ENCODE measurements at regions not wholly inside any gene's neighbourhood (a gene's known extent, or its start where the extent isn't known, plus 50 kb on each side); places are given as distances from the start of the nearest gene placed in this dataset.
"Not testable (repeated sequence)": the region's sequence is repeated elsewhere in the genome, so short reads cannot be mapped to it uniquely, and the experiment has no call there.

DNA sequence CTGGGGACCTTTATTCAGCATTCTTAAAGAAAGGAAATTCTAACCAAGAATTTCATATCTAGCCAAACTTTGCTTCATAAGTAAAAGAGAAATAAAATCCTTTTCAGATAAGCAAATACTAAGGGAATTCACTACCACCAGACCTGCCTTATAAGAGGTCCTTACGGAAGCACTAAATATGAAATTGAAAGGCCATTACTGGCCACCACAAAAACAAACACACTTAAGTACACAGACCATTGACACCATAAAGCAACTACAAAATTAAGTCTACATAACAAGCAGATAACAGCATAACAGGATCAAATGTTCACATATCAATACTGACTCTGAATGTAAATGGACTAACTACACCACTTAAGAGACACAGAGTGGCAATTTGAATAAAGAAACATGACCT lies 361.4 kb upstream of the POU5F2 start:
- DNase-seq, result no peak

DNA sequence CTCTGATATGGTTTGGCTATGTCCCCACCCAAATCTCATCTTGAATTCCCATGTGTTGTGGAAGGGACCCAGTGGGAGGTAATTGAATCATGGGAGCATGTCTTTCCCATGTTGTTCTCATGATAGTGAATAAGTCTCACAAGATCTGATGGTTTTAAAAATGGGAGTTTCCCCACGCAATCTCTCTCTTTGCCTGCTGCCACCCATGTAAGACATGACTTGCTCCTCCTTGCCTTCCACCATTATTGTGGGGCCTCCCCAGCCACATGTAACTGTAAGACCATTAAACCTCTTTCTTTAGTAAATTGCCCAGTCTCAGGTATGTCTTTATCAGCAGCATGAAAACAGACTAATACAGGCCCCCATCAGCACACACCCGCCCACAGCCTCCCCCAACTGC lies 356.0 kb upstream of the POU5F2 start:
- not testable (repeated sequence) for DNase-seq

DNA sequence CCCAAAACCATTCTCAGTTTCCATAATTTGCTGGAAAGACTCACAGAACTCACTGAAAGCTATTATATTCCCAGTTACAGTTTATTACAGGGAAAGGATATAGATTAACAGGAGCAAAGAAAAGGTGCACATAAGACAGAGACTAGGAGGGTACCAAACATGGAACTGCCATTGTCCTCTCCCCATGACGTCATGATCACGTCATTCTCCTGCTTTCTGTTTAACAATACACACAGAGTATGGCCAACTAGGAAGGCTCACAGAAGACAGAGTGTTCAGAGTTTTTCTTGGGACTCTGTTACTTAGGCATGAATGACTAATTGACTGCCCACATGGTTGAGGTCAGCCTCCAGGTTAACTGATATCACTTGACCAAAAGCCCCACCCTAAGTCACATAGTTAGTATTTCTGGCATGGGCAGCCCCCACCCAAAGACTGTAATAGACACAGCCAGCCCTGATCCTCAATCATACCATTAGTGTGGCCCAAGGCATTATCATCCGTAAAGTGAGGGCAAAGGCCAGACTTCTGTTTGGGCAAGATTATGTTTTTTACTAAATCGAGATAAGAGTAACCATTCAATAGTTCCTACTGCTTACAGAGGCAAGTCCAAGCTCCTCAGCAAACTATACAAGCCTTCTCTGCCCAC lies 353.5 kb upstream of the POU5F2 start:
- DNase-seq, result no peak

DNA sequence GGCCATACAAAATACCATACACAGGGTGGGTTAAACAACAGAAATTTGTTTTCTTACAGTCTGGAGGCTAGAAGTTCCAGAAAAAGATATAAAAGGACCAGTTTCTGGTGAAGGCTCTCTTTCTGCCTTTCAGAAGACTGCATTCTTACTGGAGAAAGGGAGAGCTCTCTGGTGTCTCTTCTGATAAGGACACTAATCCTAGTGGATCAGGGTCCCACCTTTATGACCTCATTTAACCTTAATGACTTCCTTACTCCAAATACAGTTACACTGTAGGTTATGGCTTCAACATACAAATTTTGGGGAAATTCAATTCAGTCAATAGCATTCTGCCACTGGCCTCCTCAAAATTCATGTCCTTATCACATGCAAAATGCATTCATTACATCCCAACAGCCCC lies 351.9 kb upstream of the POU5F2 start:
- DNase-seq, result no peak

DNA sequence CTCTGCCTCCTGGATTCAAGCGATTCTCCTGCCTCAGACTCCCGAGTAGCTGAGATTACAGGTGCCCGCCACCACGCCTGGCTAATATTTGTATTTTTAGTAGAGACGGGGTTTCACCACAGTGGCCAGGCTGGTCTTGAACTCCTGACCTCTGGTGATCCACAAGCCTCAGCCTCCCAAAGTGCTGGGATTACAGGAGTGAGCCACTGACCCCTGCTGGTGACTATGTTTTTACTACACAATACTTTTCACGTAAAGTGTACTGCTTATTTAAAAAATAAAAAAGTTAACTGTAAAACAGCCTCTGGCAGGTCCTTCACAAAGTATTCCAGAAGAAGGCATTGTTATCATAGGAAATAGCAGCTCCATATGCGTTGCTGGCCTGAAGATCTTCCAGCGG lies 345.2 kb upstream of the POU5F2 start:
- DNase-seq, result not testable (repeated sequence)

DNA sequence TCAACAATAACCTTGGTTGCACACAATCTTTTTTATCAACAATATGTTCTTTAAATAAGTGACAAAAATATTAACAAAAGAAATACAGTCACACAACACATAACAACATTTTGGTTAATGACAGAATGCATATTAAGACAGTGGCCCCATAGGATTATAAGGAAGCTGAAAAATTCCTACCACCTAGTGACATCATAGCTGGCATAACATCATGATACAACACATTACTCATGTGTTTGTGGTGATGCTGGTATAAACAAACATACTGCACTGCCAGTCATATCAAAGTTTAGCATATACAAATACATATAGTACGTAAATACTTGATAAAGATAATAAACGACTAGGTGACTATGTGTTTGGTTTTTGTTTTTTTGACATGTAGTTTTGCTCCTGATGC lies 344.8 kb upstream of the POU5F2 start:
- no peak for DNase-seq

DNA sequence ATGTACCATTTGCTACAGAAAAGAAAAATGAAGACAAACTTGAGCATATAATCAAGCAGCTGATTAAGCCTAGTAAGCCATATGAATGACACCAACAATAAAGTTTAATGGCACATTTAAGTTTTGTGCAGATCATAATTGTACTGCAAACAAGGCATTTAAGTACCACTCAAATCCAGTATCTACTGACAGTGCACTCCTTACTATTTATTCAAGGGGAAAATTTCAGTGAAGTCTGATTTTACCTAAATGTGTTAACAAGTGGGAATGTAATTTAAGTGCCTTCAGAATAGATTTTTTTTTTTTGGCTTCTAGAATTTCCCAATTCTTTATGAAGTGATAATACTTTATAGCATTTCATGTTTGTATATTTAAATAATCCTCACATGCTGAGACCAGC lies 341.0 kb upstream of the POU5F2 start:
- no peak for DNase-seq

DNA sequence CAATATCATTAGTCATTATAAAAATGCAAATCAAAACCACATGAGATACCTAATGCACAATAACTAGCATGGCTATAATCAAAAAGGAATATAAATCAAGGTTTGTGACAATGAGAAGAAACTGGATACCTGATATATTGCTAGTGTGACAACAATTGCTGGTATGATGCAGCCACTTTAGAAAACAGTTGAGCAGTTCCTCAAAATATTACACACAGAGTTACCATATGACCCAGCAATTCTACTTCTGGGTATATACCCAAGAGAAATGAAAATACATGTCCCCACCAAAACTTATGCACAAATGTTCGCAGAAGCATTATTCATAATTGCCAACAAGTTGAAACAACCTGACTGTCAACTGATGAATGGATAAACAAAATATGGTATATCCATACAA lies 339.7 kb upstream of the POU5F2 start:
- no peak for DNase-seq

DNA sequence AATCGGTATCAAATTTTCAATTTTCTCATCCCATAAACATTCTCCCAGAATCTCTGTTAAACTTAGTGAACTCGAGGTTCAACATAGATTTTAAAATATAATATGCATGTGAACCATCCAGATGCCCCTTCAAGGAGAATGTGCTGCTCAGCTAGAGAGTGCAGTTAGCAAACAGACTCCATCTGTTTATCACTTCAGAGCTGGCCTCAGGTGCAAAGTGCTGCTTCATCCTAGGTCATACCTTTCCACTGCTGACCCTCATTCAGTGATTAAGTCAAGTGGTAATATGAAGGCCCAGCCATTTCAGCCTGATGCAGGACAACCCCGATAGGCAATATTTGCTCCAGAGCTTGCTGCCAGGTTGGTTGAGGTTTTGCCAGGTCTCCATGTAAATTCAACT lies 339.0 kb upstream of the POU5F2 start:
- no peak for DNase-seq

DNA sequence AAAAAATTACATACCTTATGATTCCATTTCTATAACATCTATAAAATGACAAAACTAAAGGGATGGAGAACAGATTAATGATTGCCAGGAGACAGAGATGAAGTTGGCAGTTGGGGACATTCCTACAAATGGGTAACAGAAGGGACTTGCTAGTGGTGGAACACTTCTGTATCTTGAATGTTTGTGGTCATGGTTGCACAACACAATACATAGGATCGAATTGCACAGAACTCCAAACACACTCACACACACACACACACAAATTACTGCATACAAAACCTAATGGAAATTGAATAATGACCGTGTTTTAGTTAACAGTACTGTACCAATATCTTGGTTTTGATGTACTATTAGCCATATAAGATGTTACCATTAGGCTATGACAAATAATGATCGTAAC lies 330.7 kb upstream of the POU5F2 start:
- no peak for DNase-seq

DNA sequence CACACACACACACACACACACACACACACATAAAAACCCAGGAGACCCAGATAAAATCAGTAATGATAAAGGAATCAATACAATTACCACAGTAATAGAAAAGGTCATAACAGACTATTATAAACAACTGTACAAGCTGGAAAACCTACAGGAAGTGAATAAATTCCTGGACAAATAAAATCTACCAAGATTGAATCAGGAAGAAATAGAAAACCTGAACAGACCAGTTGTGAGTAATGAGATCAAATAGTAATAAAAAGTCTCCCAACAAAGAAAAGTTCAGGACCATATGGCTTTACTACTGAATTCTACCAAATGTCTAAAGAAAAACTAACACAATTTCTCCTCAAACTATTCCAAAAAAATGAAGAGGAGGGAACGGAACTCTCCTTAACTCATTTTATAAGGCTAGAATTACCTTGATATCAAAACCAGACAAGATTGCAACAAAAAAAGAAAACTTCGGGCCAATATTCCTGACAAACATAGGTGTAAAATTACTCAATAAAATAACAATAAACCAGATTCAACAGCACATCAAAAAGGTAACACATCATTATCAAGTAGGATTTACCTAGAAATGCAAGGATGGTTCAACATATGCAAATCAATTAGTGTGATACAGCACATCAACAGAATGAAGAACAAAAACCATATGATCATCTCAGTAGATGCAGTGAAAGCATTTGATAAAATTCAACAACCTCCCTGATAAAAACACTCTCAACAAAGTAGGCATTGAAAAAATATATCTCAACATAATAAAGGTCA lies 325.2 kb upstream of the POU5F2 start:
- no peak for DNase-seq

DNA sequence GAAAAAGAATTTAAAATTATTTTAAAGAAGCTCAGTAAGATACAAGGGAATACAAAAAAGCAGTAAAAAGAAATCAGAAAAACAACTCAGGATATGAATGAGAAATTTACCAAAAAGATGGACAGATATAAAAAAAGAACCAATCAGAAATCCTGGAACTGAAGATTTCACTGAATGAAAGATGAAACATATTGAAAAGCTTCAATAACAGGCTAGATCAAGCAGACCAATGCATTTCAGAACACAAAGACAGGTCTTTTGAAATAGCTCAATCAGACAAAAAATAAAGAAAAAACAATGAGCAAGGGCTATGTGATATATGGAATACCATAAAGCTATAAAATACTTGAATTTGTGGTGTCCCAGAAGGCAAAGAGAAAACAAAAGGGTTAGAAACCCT lies 322.6 kb upstream of the POU5F2 start:
- no peak for DNase-seq

DNA sequence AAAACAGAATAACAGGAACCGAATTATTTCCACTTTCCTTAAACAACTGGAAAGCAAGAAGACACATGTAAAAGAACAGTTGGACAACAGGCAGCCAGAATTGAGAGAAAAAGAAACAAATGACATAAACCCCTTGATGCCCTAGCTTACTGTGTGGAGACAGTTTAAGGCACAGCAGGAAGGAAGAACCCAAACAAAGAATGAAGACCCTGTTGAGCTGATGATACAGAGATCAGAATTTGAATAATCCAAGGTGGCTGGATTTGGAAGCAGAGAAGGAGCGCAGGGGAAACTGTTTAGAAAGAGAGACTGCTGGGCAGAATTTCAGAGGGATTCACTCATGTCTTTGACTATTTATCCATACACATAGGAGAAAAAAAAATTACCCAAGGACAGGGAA lies 316.3 kb upstream of the POU5F2 start:
- no peak for DNase-seq

DNA sequence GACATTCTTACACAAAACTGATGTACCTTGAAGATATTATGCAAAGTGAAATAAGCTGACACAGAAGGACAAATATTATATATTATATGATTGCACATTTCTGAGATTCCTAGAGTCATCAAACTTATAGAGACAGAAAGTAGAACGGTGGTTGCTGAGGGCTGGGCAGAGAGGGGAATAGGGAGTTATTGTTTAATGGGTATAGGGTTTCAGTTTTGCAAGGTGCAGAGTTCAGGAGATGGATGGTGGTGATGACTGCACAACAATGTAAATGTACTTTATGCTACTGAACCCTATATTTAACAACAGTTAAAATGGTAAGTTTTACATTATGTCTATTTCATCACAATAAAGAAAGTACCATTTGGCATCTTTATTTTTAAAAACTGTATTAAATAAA lies 315.8 kb upstream of the POU5F2 start:
- DNase-seq, result no peak

DNA sequence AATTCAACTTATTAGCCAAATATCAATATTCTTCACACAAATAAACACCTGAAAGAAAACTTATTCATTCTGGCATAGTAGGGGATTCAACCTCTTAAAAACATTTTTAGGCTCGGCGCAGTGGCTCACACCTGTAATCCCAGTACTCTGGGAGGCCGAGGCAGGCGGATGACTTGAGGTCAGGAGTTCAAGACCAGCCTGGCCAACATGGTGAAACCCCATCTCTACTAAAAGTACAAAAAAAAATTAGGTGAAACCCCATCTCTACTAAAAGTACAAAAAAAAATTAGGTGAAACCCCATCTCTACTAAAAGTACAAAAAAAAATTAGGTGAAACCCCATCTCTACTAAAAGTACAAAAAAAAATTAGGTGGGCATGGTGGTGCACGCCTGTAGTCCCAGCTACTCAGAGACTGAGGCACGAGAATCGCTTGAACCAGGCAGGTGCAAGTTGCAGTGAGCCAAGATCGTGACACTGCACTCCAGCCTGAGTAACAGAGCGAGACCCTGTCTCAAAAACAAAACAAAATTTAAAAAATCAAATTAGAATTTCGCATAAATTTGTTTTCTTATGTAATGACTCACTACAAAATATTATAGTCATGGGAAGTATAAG lies 308.0 kb upstream of the POU5F2 start:
- DNase-seq, result not testable (repeated sequence)

DNA sequence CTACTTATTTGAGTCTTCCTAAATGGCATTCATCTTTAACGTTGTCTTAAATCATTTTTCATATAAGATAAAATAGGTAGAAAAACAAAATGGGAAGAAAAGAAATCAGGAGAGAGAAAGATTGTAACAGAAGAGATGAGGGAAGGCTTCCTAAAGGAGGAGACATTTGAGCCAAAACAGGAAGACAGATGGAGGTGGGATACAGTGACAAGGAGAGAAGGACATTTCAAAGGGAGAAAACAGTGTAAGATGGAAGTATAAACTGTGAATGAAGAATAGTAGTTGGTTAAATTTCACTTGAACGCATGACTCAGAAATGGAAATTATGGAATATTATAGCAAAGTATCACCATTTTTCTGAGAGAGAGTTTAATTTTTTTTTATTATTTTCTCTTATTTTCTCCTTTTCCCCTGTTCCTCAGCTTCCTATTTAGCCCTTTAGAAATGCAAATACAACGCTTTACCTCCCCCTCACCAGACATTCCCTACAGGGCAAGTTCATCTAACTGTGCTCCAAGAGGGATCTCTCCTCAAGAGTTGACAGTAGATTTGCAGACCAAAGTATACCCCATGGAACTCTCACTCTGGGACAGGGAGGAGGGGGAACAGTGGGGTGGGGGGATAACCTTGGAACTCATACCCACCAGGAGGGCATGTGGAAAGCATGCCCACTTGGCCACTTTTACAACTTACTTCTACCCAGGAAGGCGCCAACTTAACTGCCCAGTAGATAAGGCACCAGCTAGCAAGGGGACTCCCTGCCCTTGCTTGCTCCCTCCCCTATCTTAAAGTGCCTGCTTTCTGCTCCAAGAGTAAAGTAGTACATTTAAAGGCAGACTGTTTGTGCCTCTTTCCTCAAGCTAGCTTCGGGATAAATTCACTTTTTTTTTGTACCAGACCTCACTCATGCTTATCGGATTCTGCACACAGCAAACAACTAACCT lies 304.7 kb upstream of the POU5F2 start:
- DNase-seq, result no peak

DNA sequence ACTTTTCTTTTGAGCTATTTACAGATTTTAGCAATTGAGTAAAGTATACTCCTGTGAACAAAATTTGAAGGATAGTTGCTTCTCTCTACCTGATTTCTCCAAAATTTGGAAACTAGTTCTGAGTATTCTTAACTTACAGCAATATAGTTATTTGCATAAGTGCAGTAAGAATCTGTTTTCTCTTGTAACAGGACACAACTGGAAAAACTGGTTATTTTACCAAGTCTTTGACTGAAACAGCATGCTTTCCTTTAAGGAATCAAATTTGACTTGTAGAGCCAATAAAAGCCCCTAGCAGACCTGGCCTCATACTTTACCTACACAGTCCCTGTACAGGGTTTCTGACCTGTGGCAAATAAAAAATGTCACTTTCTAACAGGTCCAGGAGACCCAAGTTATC lies 301.9 kb upstream of the POU5F2 start:
- no peak for DNase-seq

DNA sequence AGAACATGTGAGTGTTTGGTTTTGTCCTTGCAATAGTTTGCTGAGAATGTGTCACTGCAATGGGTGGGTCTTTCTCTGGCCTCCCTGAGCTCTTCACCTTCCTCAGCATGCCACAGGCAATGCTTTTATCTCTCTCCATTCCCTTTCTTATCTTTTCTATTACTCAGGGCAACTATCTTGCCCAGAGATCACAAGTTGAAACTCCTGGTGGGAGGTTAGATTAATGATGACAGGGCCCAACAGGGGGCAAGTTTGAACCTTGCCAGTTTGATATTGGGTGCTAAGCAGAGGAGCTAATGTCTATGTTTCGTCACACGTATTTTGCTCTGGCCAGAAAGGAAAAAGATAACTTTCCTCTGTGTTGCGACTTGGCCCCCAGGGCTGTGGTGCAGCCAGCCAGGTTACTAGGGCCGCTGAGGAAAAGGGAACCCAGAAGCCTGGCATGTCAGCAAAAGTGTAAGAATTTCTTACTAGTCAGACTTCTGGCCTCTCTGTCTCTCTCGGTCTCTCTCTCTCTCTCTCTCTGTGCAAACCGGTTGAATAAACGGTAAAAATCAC lies 299.3 kb upstream of the POU5F2 start:
- no peak for DNase-seq

DNA sequence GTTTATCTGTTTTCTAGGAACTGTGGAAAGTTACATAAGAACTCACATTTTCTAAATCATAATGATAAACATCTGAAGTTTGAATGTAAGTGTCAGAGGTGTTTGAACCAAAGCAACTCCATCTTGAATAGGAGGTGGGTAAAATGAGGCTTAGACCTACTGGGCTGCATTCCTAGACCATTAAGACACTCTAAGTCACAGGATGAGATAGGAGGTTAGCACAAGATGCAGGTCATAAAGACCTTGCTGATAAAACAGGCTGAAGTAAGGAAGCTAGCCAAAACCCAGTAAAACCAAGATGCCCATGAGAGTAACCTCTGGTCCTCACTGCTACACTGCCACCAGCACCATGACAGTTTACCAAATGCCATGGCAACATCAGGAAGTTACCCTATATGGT lies 297.7 kb upstream of the POU5F2 start:
- DNase-seq, result no peak

DNA sequence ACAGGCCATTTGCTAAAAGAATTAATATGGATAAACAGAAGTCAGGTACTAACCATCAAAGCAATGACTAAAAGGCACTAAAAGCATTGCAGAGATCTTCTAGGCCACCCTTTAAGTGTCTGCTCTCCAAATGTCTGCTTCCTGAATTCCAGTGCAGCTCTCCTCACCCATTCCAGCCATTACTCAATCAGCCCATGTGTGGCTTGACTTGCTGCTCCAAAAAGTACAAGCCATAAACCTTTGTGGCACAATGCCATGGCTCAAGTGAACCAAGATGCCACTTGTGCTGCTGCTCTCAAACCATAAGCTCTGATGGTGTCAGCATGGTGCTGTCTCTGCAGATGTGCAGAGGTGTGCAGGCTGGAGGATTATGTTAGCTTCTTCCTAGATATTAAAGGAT lies 290.2 kb upstream of the POU5F2 start:
- no peak for DNase-seq

DNA sequence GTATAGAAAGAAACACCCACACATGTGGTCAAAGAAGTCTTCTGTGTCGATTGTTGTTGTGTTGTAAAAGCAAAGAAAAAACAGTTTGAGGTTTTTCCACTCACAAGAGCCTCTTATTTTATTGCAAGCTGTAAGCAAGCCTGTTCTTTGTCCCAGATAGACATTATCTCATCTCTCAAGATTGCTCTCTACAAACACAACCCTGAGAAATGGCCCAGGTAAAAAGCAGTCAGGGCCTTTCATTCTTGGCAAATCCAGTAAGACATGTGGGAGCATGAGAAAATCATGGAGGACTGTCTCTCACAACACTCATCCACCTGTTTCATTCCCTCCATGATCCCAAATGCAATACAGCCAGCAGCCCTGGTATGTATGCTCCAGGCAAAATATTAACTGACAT lies 286.6 kb upstream of the POU5F2 start:
- no peak for DNase-seq

DNA sequence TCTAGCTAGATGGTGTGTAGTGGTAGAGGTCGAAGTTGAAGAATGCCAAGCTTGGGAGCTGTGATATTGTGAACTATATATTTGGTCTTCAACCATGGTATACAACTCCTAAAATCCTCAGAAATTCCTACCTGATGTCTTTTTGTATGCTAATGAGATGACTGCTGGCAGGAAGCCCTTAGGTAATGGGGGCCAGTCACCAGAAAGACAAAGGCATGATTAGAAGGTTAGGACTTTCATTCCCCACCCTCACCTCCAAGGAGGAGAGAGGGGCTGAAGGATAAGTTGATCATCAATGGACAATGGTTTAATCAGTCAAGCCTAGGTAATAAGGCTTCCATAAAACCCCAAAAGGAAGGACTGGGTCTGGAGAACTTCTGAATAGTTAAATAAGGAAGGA lies 285.7 kb upstream of the POU5F2 start:
- DNase-seq, result no peak

All from SHP77 treated with DMSO at 0.1 percent for 48 hours (cell line).